ENCODE measurements at regions not wholly inside any gene's neighbourhood (a gene's known extent, or its start where the extent isn't known, plus 50 kb on each side); places are given as distances from the start of the nearest gene placed in this dataset.

DNA sequence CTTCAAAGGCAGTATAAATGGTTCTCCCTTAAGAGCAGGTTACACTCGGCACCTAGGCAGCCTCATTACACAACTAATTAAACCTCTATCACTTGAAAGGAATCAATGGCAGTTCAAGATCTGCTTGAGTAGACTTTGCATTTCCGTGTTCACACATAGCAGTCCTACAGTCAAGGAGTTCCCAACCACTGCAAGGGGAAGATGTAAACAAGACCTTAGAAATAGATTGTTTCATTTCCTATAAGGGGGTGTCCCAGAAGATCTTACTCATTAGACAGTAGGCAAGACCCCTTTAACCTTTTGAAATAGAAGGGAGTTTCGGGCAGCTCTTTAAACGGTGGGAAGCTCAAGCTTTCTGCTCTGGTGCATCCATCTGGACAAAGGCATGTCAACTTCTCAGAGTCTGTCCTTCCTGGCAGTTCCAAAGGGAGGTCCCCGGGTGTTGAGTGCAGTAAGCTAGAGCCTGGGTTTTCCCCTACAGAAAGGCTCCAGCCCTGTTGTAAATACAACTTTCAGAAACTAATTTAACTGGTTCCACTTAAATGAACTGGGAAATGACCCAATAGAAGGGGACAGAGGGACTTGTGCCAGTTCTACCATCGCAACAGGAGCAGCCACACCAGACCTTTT is 150.8 kb downstream of the RBMX2 start:
- Mint-ChIP-seq H3K27me3 (ENCODE audit: unreplicated experiment) (peaks cover 8% of the 10 kb centered on the region), H3K27ac (ENCODE audit: unreplicated experiment) (no peak overlapping the region), H3K36me3 (ENCODE audit: unreplicated experiment) (no peaks in the 10 kb centered on the region), H3K4me3 (ENCODE audit: unreplicated experiment) (no peak overlapping the region), H3K9me3 (ENCODE audit: unreplicated experiment) (no peaks in the 10 kb centered on the region), H3K4me1 (ENCODE audit: unreplicated experiment) (no peaks in the 10 kb centered on the region)
- TF ChIP-seq, protein P1, sequence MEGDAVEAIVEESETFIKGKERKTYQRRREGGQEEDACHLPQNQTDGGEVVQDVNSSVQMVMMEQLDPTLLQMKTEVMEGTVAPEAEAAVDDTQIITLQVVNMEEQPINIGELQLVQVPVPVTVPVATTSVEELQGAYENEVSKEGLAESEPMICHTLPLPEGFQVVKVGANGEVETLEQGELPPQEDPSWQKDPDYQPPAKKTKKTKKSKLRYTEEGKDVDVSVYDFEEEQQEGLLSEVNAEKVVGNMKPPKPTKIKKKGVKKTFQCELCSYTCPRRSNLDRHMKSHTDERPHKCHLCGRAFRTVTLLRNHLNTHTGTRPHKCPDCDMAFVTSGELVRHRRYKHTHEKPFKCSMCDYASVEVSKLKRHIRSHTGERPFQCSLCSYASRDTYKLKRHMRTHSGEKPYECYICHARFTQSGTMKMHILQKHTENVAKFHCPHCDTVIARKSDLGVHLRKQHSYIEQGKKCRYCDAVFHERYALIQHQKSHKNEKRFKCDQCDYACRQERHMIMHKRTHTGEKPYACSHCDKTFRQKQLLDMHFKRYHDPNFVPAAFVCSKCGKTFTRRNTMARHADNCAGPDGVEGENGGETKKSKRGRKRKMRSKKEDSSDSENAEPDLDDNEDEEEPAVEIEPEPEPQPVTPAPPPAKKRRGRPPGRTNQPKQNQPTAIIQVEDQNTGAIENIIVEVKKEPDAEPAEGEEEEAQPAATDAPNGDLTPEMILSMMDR (IDR thresholded peaks at IDR 0.05), result no peak
- no peak for DNase-seq (ENCODE audit: extremely low spot score, unreplicated experiment)

DNA sequence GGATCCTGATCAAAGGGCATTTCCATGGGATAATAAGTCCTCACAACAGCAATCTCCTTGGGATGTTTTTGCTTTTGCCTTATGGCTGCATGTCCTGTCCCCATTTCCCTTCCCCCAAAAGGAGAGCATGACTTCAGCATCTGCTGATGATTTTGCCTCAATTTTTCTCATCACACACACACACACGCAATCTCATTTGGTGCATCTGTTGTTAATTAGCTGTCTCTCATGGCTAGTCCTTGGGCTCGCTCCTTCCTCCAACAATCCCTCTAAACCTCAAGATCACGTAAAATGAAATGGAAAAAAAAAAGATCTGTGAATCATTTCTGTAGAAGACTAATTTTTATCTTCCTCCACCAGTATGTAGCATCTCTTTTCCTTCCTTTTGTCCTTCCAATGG is 153.6 kb downstream of the RBMX2 start:
- no peak for DNase-seq (ENCODE audit: extremely low spot score, unreplicated experiment)
- Mint-ChIP-seq H3K4me1 (ENCODE audit: unreplicated experiment) (no peaks in the 10 kb centered on the region), H3K9me3 (ENCODE audit: unreplicated experiment) (no peaks in the 10 kb centered on the region), H3K4me3 (ENCODE audit: unreplicated experiment) (no peak overlapping the region), H3K36me3 (ENCODE audit: unreplicated experiment) (no peaks in the 10 kb centered on the region), H3K27ac (ENCODE audit: unreplicated experiment) (no peak overlapping the region), H3K27me3 (ENCODE audit: unreplicated experiment) (peaks cover 8% of the 10 kb centered on the region)
- TF ChIP-seq, protein P1 (IDR thresholded peaks at IDR 0.05), result no peak

DNA sequence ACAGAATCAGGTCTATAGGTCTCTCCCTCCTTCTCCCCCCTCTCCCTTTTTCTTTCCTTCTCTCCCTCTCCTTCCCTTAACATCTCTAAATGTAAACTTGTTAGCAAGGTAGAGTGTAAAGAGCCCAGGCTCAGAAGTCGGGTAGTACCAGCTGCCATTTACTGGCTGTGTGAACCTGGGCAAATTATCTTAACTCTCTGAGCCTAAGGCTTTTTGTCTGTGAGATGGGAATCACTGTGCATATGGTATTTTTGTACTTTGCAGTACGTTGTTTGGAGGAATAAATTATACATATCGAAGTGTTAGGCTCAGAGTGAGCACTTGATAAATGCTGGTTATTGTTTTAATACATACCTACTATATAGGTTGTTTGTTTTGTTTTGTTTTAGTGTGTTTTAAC is 154.0 kb downstream of the RBMX2 start:
- TF ChIP-seq, protein P1 (IDR thresholded peaks at IDR 0.05), result no peak
- peaks cover 8% of the 10 kb centered on the region for H3K27me3 Mint-ChIP-seq (ENCODE audit: unreplicated experiment)
- H3K4me3 Mint-ChIP-seq (ENCODE audit: unreplicated experiment), result no peak overlapping the region

DNA sequence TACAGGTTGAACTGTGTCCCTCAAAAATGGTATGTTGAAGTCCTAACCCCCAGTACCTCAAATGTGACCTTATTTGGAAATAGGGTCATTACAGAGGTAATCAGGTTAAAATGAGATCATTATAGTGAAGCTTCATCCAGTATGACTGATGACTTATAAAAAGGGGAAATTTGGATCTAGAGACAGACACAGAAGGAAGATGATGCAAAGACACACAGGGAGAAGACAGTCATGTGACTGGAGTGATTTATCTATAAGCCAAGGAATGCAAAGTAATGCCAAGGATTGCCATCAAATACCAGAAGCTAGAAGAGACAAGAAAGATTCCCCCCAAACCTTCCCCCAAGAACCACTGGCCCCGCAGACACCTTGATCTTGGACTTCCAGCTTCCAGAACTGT is 155.2 kb downstream of the RBMX2 start:
- Mint-ChIP-seq H3K4me1 (ENCODE audit: unreplicated experiment) (no peaks in the 10 kb centered on the region), H3K27me3 (ENCODE audit: unreplicated experiment) (peaks cover 6% of the 10 kb centered on the region), H3K9me3 (ENCODE audit: unreplicated experiment) (no peaks in the 10 kb centered on the region), H3K4me3 (ENCODE audit: unreplicated experiment) (no peak overlapping the region), H3K36me3 (ENCODE audit: unreplicated experiment) (no peaks in the 10 kb centered on the region), H3K27ac (ENCODE audit: unreplicated experiment) (no peak overlapping the region)
- TF ChIP-seq, protein P1 (IDR thresholded peaks at IDR 0.05), result no peak
- no peak for DNase-seq (ENCODE audit: extremely low spot score, unreplicated experiment)

More for the DNA sequence above, 154.0 kb downstream of the RBMX2 start:
- no peaks in the 10 kb centered on the region for H3K36me3 Mint-ChIP-seq (ENCODE audit: unreplicated experiment)
- H3K9me3 Mint-ChIP-seq (ENCODE audit: unreplicated experiment), result no peaks in the 10 kb centered on the region
- H3K27ac Mint-ChIP-seq (ENCODE audit: unreplicated experiment), result no peak overlapping the region
- no peak for DNase-seq (ENCODE audit: extremely low spot score, unreplicated experiment)
- no peaks in the 10 kb centered on the region for H3K4me1 Mint-ChIP-seq (ENCODE audit: unreplicated experiment)

DNA sequence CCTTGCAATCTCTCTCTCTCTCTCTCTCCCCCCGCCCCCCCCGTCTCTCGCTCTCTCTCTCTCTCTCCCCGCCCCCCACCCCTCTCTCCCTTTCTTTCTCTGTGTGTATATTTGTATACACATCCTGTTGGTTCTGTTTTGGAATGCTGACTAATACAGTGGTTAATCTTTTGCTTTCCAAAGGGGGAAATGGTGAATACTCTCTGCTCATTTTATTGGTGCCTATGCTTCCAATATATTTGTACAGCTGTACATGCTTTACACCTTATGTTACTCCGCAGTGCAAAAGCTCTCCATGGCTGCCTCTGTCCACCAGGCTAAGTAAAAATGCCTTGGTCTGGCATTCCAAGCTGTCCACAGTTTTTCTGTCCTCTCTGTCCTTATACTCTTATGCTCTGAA is 158.8 kb downstream of the RBMX2 start:
- Mint-ChIP-seq H3K4me3 (ENCODE audit: unreplicated experiment) (no peak overlapping the region), H3K9me3 (ENCODE audit: unreplicated experiment) (no peaks in the 10 kb centered on the region), H3K4me1 (ENCODE audit: unreplicated experiment) (no peaks in the 10 kb centered on the region), H3K27me3 (ENCODE audit: unreplicated experiment) (peaks cover 2% of the 10 kb centered on the region), H3K36me3 (ENCODE audit: unreplicated experiment) (no peaks in the 10 kb centered on the region), H3K27ac (ENCODE audit: unreplicated experiment) (no peak overlapping the region)
- DNase-seq (ENCODE audit: extremely low spot score, unreplicated experiment), result no peak
- TF ChIP-seq, protein P1 (IDR thresholded peaks at IDR 0.05), result no peak
